ENCODE measurements at regions not wholly inside any gene's neighbourhood (a gene's known extent, or its start where the extent isn't known, plus 50 kb on each side); places are given as distances from the start of the nearest gene placed in this dataset.

GRCh38 chr20:40945189-40945588 is 83.4 kb upstream of the TOP1 start:
- H3K27ac ChIP-seq = no peak overlapping the region
- no peaks in the 10 kb centered on the region for H3K4me1 ChIP-seq
- no peak overlapping the region for H3K4me3 ChIP-seq
- no peak for ATAC-seq
- H3K27me3 ChIP-seq = peaks cover 0 to 16% (median 0%) of the 10 kb centered on the region in 9 donors
- H3K9me3 ChIP-seq = no peaks in the 10 kb centered on the region
- TF ChIP-seq, protein P1, sequence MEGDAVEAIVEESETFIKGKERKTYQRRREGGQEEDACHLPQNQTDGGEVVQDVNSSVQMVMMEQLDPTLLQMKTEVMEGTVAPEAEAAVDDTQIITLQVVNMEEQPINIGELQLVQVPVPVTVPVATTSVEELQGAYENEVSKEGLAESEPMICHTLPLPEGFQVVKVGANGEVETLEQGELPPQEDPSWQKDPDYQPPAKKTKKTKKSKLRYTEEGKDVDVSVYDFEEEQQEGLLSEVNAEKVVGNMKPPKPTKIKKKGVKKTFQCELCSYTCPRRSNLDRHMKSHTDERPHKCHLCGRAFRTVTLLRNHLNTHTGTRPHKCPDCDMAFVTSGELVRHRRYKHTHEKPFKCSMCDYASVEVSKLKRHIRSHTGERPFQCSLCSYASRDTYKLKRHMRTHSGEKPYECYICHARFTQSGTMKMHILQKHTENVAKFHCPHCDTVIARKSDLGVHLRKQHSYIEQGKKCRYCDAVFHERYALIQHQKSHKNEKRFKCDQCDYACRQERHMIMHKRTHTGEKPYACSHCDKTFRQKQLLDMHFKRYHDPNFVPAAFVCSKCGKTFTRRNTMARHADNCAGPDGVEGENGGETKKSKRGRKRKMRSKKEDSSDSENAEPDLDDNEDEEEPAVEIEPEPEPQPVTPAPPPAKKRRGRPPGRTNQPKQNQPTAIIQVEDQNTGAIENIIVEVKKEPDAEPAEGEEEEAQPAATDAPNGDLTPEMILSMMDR (IDR thresholded peaks at IDR 0.05) = no peak
- no peak for TF ChIP-seq POLR2A (IDR thresholded peaks at IDR 0.05)
- intact Hi-C loops (cut with DNase I) = loop anchor here in 5 of 10 donors (5.0 to 10.0 kb wide), 7 partner anchors 150 to 1680 kb away; no protein-coding TSS in a partner anchor
- no peak for DNase-seq
- 68 to 74% (median 73%) methylated on average over 5 of the region's 5 CpGs for WGBS, 4 donors
- no peaks in the 10 kb centered on the region for H3K36me3 ChIP-seq

DNA sequence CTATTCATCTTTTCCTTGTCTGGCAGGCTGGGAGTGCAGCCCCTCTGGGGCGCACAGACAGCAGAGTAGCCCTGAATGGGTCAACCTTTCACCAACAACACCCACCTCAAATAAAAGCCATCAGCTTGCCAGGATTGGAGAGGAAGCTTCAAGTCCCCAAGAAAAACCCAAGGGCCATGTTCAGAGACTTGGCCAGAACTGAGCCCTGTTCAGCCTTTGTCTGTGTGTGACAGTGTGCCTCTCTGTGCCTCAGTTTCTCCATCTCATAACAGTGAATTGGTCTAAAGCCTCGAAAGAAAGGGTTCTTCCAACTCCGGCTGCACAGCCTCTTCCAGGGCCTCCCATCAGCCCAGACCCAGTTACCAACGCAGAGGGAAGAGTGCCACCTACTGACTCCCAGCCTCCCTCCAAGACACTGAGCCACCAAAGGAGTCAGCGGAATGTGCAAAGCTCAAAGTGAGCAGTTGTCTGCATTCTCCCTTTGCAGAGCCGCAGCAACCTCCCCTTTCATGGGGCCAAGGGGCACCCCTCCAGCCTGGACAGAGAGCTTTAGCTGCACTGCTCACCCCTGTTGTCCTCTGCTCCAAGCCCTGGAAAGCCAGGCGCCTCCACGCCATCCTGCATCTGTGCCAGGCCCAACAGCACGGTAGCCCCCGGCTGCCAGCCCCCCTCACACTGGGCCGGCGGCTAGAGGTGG is 82.7 kb upstream of the TOP1 start:
- H3K4me3 ChIP-seq = no peak overlapping the region
- H3K4me1 ChIP-seq = no peaks in the 10 kb centered on the region
- peaks cover 0 to 21% (median 0%) of the 10 kb centered on the region in 9 donors for H3K27me3 ChIP-seq
- DNase-seq (peak in 3 of 5 donors; percentile 58 to 66 (median 60)), ATAC-seq (peak; percentile 73 to 93 (median 86))
- WGBS, 4 donors = 55 to 66% (median 57%) methylated on average over 10 to 12 of the region's 12 CpGs
- H3K9me3 ChIP-seq = no peaks in the 10 kb centered on the region
- H3K27ac ChIP-seq = no peak overlapping the region
- H3K36me3 ChIP-seq = no peaks in the 10 kb centered on the region
- no peak for TF ChIP-seq POLR2A (IDR thresholded peaks at IDR 0.05)
- TF ChIP-seq, protein P1 (IDR thresholded peaks at IDR 0.05) = peak in 11 of 12 donors; percentile 38 to 71 (median 60)
- intact Hi-C loops (cut with DNase I) = loop anchor here in 5 of 10 donors (5.0 to 10.0 kb wide), 7 partner anchors 151 to 1681 kb away; no protein-coding TSS in a partner anchor

- WGBS, 4 donors = 89 to 92% (median 91%) methylated on average over 11 of the region's 11 CpGs
- DNase-seq (no peak), ATAC-seq (no peak)
- TF ChIP-seq POLR2A (IDR thresholded peaks at IDR 0.05) = no peak
- TF ChIP-seq, protein P1 (IDR thresholded peaks at IDR 0.05) = no peak
- H3K4me1 ChIP-seq = no peaks in the 10 kb centered on the region
- intact Hi-C loops (cut with DNase I) = loop anchor here in 5 of 10 donors (5.0 to 10.0 kb wide), 7 partner anchors 152 to 1682 kb away; no protein-coding TSS in a partner anchor
- H3K9me3 ChIP-seq = no peaks in the 10 kb centered on the region
- no peak overlapping the region for H3K27ac ChIP-seq
- no peaks in the 10 kb centered on the region for H3K36me3 ChIP-seq
- H3K4me3 ChIP-seq = no peak overlapping the region
- H3K27me3 ChIP-seq = peaks cover 0 to 23% (median 0%) of the 10 kb centered on the region in 9 donors
Observed at GRCh38 chr20:40946451-40946850, 82.2 kb upstream of the TOP1 start.

DNA sequence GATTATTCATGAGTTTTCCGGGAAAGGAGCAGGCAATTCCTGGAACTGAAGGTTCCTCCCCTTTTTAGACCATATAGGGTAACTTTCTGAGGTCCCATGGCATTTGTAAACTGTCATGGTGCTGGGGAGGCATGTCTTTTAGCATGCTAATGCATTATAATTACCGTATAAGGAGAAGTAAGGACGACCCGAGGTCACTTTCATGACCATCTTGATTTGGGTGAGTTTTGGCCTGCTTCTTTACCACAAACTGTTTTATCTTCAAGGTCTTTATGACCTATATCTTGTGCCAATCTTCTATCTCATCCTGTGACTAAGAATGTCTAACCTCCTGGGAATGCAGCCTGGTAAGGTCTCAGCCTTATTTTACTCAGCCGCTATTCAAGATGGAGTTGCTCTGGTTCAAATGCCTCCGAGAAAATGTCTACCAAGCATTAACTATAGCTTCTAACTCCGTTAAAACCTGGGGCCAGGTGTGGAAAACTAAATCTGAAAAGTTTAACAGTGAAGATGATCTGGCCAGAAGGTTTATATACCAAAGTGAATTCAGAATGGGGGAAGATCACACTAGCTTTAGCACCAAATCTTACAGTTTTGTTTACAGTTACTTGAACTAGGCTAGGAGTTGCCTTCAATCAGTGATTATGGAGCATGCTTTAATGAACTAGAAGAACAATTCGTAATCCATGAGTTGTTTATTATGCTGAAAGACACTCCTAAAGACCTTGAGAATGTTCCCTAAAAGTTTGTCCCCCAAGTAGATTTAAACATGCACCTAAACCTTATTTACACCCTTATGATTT is 80.0 kb upstream of the TOP1 start:
- no peak for DNase-seq
- intact Hi-C loops (cut with DNase I) = loop anchor here in 5 of 10 donors (5.0 to 10.0 kb wide), 7 partner anchors 154 to 1684 kb away; no protein-coding TSS in a partner anchor
- Histone ChIP-seq H3K27me3 (peaks cover 0 to 27% (median 0%) of the 10 kb centered on the region in 9 donors), H3K4me3 (no peak overlapping the region), H3K4me1 (no peaks in the 10 kb centered on the region), H3K27ac (no peak overlapping the region), H3K9me3 (peaks cover 0 to 3% (median 0%) of the 10 kb centered on the region in 12 donors), H3K36me3 (no peaks in the 10 kb centered on the region)
- WGBS, 4 donors = 81 to 84% (median 83%) methylated on average over 8 of the region's 8 CpGs
- no peak for ATAC-seq
- no peak for TF ChIP-seq POLR2A (IDR thresholded peaks at IDR 0.05)
- TF ChIP-seq, protein P1 (IDR thresholded peaks at IDR 0.05) = no peak
